H1 (cell line): ENCODE measurements at regions not wholly inside any gene's neighbourhood (a gene's known extent, or its start where the extent isn't known, plus 50 kb on each side); places are given as distances from the start of the nearest gene placed in this dataset.
"Not testable (repeated sequence)": the region's sequence is repeated elsewhere in the genome, so short reads cannot be mapped to it uniquely, and the experiment has no call there.

Experiments used
- CTCF ChIA-PET: fragments of 300-600 bp; sonication (Branson Sonifier 250); formaldehyde crosslinking; loops from one replicate; lab custom pipeline; 2021; ENCODE audit not compliant: partially characterized antibody; lab: Charles Lee
- POLR2A ChIA-PET: fragments of 300-600 bp; sonication (Branson Sonifier 250); formaldehyde crosslinking; loops from one replicate; lab custom pipeline; 2021; ENCODE audit warnings: inconsistent platforms; ENCODE audit not compliant: partially characterized antibody; lab: Charles Lee
- DNase-seq, 2 experiments: peaks; one replicate each; pipeline versions ENCODE4 v3.0.0 to v3.0.0-alpha.2; 2010 to 2022; ENCODE audit warnings: low spot score in 2 of 2, low read depth in 1 of 2, mixed read lengths in 1 of 2
- FAIRE-seq: peaks from 2 replicates; lab custom pipeline; 2011; peaks lifted over from hg19 to GRCh38; lab: Jason Lieb, UNC
- H2AFZ ChIP-seq: 2 replicates; pipeline ENCODE4 v1.8.1; 2012; ENCODE audit warnings: low read length, inconsistent platforms
- H2AK5ac ChIP-seq: 2 replicates; pipeline ENCODE4 v1.6.1; 2013; ENCODE audit warnings: low read depth, low read length
- H2BK120ac ChIP-seq: replicated peaks from 2 replicates; pipeline ENCODE3; 2013; ENCODE audit warnings: low read depth, low read length, inconsistent platforms
- H2BK12ac ChIP-seq: 2 replicates; pipeline ENCODE4 v1.6.1; 2013; ENCODE audit warnings: low read depth, low read length
- H2BK15ac ChIP-seq: 2 replicates; pipeline ENCODE4 v1.6.1; 2013; ENCODE audit warnings: low read length
- H2BK20ac ChIP-seq: 2 replicates; pipeline ENCODE4 v1.6.1; 2013; ENCODE audit warnings: low read length
- H2BK5ac ChIP-seq: 2 replicates; pipeline ENCODE4 v1.6.1; 2013; ENCODE audit warnings: low read depth, low read length
- H3K14ac ChIP-seq: 2 replicates; pipeline ENCODE4 v1.6.1; 2013; ENCODE audit warnings: inconsistent platforms; ENCODE audit not compliant: insufficient read length
- H3K18ac ChIP-seq: 2 replicates; pipeline ENCODE4 v1.6.1; 2013; ENCODE audit warnings: low read length; ENCODE audit errors: extremely low read depth
- H3K23ac ChIP-seq: 2 replicates; pipeline ENCODE4 v1.6.1; 2013; ENCODE audit warnings: inconsistent platforms; ENCODE audit not compliant: insufficient read length
- H3K23me2 ChIP-seq: 2 replicates; pipeline ENCODE4 v1.6.1; 2013; ENCODE audit warnings: low read depth, low read length
- H3K27ac ChIP-seq: 2 replicates; pipeline ENCODE4 v1.6.1; 2011; ENCODE audit warnings: low read depth, low read length, inconsistent platforms
- H3K27me3 ChIP-seq, 4 experiments: replicated peaks in 1 of 4; 1 replicate in 1 of 4; 2 replicates in 3 of 4; pipeline versions ENCODE4 v1.6.1 to v1.8.1; 2011 to 2013; ENCODE audit warnings: low read length in 3 of 4, mild to moderate bottlenecking in 3 of 4, inconsistent platforms in 2 of 4, mixed read lengths in 2 of 4, moderate library complexity in 1 of 4; ENCODE audit not compliant: control insufficient read depth in 3 of 4, insufficient read depth in 3 of 4; ENCODE audit errors: extremely low read depth in 1 of 4
- H3K36me3 ChIP-seq, 4 experiments: 2 replicates each; pipeline versions ENCODE4 v1.6.1 to v1.8.1; 2011 to 2013; ENCODE audit warnings: mild to moderate bottlenecking in 4 of 4, low read length in 3 of 4, moderate library complexity in 2 of 4, control low read depth in 1 of 4, inconsistent platforms in 1 of 4; ENCODE audit not compliant: insufficient read depth in 4 of 4, control insufficient read depth in 2 of 4
- H3K4ac ChIP-seq: replicated peaks from 2 replicates; pipeline ENCODE3; 2013; ENCODE audit warnings: low read length, low read depth, mixed read lengths, inconsistent platforms; ENCODE audit not compliant: insufficient read length
- H3K4me1 ChIP-seq, 4 experiments: replicated peaks in 1 of 4; 1 replicate in 1 of 4; 2 replicates in 3 of 4; pipeline versions ENCODE4 v1.6.1 to v1.8.1; 2011 to 2013; ENCODE audit warnings: low read length in 3 of 4, inconsistent platforms in 2 of 4, mixed read lengths in 1 of 4; ENCODE audit not compliant: insufficient read depth in 4 of 4, control insufficient read depth in 3 of 4
- H3K4me2 ChIP-seq, 2 experiments: 2 replicates each; pipeline versions ENCODE4 v1.6.1 to v1.8.1; 2011 to 2013; ENCODE audit warnings: low read depth in 2 of 2, low read length in 2 of 2, control low read depth in 1 of 2, inconsistent platforms in 1 of 2, mild to moderate bottlenecking in 1 of 2; ENCODE audit not compliant: insufficient read depth in 1 of 2
- H3K4me3 ChIP-seq, 4 experiments: fragments of 200-600, 300-600 bp in 1 of 4; sonication (generic), shearing (Covaris generic), sonication (Bioruptor Twin) in 1 of 4; 2 replicates each; pipeline versions ENCODE4 v1.5.1 to v1.8.1; 2011 to 2016; ENCODE audit warnings: low read length in 4 of 4, low read depth in 3 of 4, control low read depth in 2 of 4, inconsistent platforms in 2 of 4, mild to moderate bottlenecking in 2 of 4, mixed read lengths in 1 of 4, moderate library complexity in 1 of 4; ENCODE audit not compliant: insufficient read depth in 2 of 4; ENCODE audit errors: extremely low read depth in 1 of 4
- H3K56ac ChIP-seq: replicated peaks from 2 replicates; pipeline ENCODE3; 2013; ENCODE audit warnings: low read depth, mild to moderate bottlenecking, mixed read lengths, low read length, inconsistent platforms; ENCODE audit not compliant: insufficient read length
- H3K79me1 ChIP-seq: 2 replicates; pipeline ENCODE4 v1.6.1; 2013; ENCODE audit warnings: low read depth, low read length, control low read depth
- H3K79me2 ChIP-seq, 2 experiments: 2 replicates each; pipeline versions ENCODE4 v1.6.1 to v1.8.1; 2012 to 2013; ENCODE audit warnings: low read length in 2 of 2, mild to moderate bottlenecking in 2 of 2, inconsistent platforms in 1 of 2; ENCODE audit not compliant: insufficient read depth in 2 of 2, control insufficient read depth in 1 of 2
- H3K9ac ChIP-seq, 4 experiments: replicated peaks in 1 of 4; 1 replicate in 1 of 4; 2 replicates in 3 of 4; pipeline versions ENCODE4 v1.6.1 to v1.8.1; 2011 to 2013; ENCODE audit warnings: low read depth in 3 of 4, low read length in 3 of 4, control low read depth in 2 of 4, mild to moderate bottlenecking in 2 of 4, moderate library complexity in 2 of 4, inconsistent platforms in 1 of 4; ENCODE audit errors: extremely low read depth in 1 of 4
- H3K9me3 ChIP-seq, 2 experiments: 2 replicates each; pipeline versions ENCODE4 v1.6.1 to v1.8.1; 2012 to 2013; ENCODE audit warnings: mild to moderate bottlenecking in 2 of 2, moderate library complexity in 2 of 2, control low read depth in 1 of 2, inconsistent platforms in 1 of 2, low read depth in 1 of 2, low read length in 1 of 2, mixed read lengths in 1 of 2; ENCODE audit not compliant: insufficient read depth in 2 of 2
- H4K20me1 ChIP-seq, 2 experiments: replicated peaks in 1 of 2; 2 replicates each; pipeline versions ENCODE3 to v1.8.1; 2011 to 2013; ENCODE audit warnings: inconsistent platforms in 2 of 2, low read length in 2 of 2, mild to moderate bottlenecking in 1 of 2; ENCODE audit not compliant: insufficient read depth in 2 of 2, control insufficient read depth in 1 of 2
- H4K5ac ChIP-seq: 2 replicates; pipeline ENCODE4 v1.6.1; 2013; ENCODE audit warnings: low read length, low read depth, mixed read lengths, inconsistent platforms; ENCODE audit not compliant: insufficient read length
- H4K8ac ChIP-seq: 2 replicates; pipeline ENCODE4 v1.8.0; 2013; ENCODE audit warnings: mild to moderate bottlenecking, moderate library complexity, low read length, inconsistent platforms; ENCODE audit not compliant: insufficient read depth; ENCODE audit errors: extremely low read depth
- H4K91ac ChIP-seq: replicated peaks from 2 replicates; pipeline ENCODE3; 2013; ENCODE audit warnings: low read length, mixed read lengths, inconsistent platforms; ENCODE audit not compliant: insufficient read length
- WGBS, 2 experiments: shearing (Covaris generic) in 1 of 2; methylation state at CpG; one replicate each; pipeline versions ENCODE4 v1.1.6 to v1.1.7; 2013 to 2015; ENCODE audit warnings: low lambda C conversion rate in 2 of 2, mixed read lengths in 2 of 2, inconsistent platforms in 1 of 2, low coverage in 1 of 2, missing lambda C conversion rate in 1 of 2; ENCODE audit not compliant: insufficient replicate concordance in 2 of 2, insufficient coverage in 1 of 2, insufficient read length in 1 of 2; ENCODE audit errors: extremely low coverage in 1 of 2, missing lambda C conversion rate in 1 of 2; 5-methylcytosine and 5-hydroxymethylcytosine counted together

- H3K23me2 ChIP-seq, H3K9ac ChIP-seq, H3K27ac ChIP-seq, H2AK5ac ChIP-seq, H4K20me1 ChIP-seq, H3K56ac ChIP-seq, H4K8ac ChIP-seq, H4K5ac ChIP-seq, H3K14ac ChIP-seq, H3K4me1 ChIP-seq, H2BK12ac ChIP-seq, H2BK5ac ChIP-seq, H3K36me3 ChIP-seq, H4K91ac ChIP-seq, H2AFZ ChIP-seq, H3K4ac ChIP-seq, H3K27me3 ChIP-seq, DNase-seq, POLR2A ChIA-PET, H3K9me3 ChIP-seq, H2BK120ac ChIP-seq, H2BK20ac ChIP-seq, H3K4me2 ChIP-seq, CTCF ChIA-PET, H3K4me3 ChIP-seq, H3K79me2 ChIP-seq, H3K79me1 ChIP-seq, H2BK15ac ChIP-seq, FAIRE-seq, H3K18ac ChIP-seq, H3K23ac ChIP-seq: not testable (repeated sequence)
- 80% methylated on average over 2 of the region's 5 CpGs; no CpG with 5 or more reads in 1 of the 2 experiments for WGBS, 2 experiments
Observed at GRCh38 chr5:177846598-177846997, 63.9 kb upstream of the FAM153A start.

DNA sequence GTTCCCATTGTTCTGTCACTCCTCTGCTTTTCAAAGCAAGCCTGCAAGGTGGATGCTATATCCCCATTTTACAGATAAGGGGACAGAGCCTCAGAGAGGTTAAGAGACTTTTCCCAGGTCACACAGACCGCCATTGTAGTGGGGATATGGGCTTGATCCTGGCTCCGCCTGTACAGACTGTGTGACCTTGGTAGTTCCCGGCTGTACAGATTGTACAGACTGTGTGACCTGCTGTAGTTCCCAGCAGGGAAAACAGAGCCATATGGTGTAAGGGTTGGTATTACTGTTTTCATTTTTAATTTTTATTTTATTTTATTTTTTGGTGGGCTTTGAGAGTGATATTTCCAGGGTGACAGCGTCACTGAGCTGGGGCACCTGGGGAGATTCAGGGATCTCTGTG lies 63.2 kb upstream of the FAM153A start:
- not testable (repeated sequence) for FAIRE-seq, H2BK20ac ChIP-seq

More for the DNA sequence above, 63.2 kb upstream of the FAM153A start:
- H4K8ac ChIP-seq, H2BK120ac ChIP-seq, H3K79me1 ChIP-seq, H3K9me3 ChIP-seq, H3K14ac ChIP-seq, H3K18ac ChIP-seq, H3K4ac ChIP-seq, H3K23ac ChIP-seq, H3K56ac ChIP-seq, H2BK12ac ChIP-seq, POLR2A ChIA-PET, H3K27ac ChIP-seq, H3K27me3 ChIP-seq, H3K9ac ChIP-seq, H3K4me3 ChIP-seq, DNase-seq, H4K20me1 ChIP-seq, H3K36me3 ChIP-seq, CTCF ChIA-PET, H3K23me2 ChIP-seq, H3K4me2 ChIP-seq, H4K91ac ChIP-seq, H4K5ac ChIP-seq, H3K4me1 ChIP-seq, H2BK5ac ChIP-seq, H2BK15ac ChIP-seq, H2AK5ac ChIP-seq, H2AFZ ChIP-seq, H3K79me2 ChIP-seq: not testable (repeated sequence)
- 84% methylated on average over 1 of the region's 4 CpGs; no CpG with 5 or more reads in 1 of the 2 experiments for WGBS, 2 experiments
